ENCODE measurements at regions not wholly inside any gene's neighbourhood (a gene's known extent, or its start where the extent isn't known, plus 50 kb on each side); places are given as distances from the start of the nearest gene placed in this dataset.

- no peak overlapping the region for H3K27ac ChIP-seq
- H3K9me3 ChIP-seq, result no peaks in the 10 kb centered on the region
- intact Hi-C loops (cut with DNase I), result no loop called here
- no peak for TF ChIP-seq CTCF (IDR thresholded peaks at IDR 0.05)
- H3K4me1 ChIP-seq, result no peaks in the 10 kb centered on the region
- no peak overlapping the region for H3K4me3 ChIP-seq
- DNase-seq (ENCODE audit: low spot score in 2 of 2), result no peak
- no peaks in the 10 kb centered on the region for H3K36me3 ChIP-seq
- H3K27me3 ChIP-seq, result no peaks in the 10 kb centered on the region
These were observed 582.1 kb downstream of the RBFOX1 start for GRCh38 chr16:7914748-7915147.

DNA sequence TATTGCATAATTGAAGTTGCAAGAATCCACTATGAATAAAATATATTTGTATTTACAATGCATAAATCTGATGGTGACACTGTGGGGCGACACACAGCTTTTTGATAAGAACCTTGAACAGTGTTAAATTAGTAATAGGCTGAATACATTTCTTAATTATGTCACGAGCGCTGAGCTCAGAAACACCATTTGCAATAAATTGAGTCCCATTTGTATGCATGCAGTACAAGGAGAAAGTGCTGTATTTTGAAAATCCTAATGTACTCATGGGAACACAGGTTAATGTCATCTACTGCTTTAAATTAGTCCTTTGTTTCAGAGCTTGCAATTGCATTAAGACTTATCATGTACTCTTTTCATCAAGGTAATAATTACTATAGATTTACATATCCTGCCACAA is 579.5 kb downstream of the RBFOX1 start:
- Histone ChIP-seq H3K4me3 (no peak overlapping the region), H3K27me3 (no peaks in the 10 kb centered on the region), H3K36me3 (no peaks in the 10 kb centered on the region), H3K4me1 (no peaks in the 10 kb centered on the region), H3K9me3 (no peaks in the 10 kb centered on the region), H3K27ac (no peak overlapping the region)
- no peak for DNase-seq (ENCODE audit: low spot score in 2 of 2)
- intact Hi-C loops (cut with DNase I), result no loop called here
- TF ChIP-seq CTCF (IDR thresholded peaks at IDR 0.05), result no peak

DNA sequence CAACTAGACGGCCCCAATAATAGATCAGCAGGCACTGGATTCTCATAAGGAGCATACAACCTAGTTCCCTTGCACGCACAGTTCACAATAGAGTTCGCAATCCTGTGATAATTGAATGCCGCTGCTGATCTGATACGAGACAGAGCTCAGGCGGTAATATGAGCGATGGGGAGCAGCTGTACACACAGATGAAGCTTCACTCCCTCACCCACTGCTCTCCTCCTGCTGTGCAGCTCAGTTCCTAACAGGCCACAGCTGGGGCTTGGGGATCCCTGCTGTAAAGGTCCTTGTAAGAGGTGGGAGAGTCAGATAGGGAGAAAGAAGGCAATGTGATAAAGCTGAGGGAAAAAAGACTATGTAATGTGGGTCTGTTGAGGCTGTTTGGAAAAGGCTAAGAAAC is 577.5 kb downstream of the RBFOX1 start:
- Histone ChIP-seq H3K27me3 (no peaks in the 10 kb centered on the region), H3K4me3 (no peak overlapping the region), H3K9me3 (no peaks in the 10 kb centered on the region), H3K36me3 (no peaks in the 10 kb centered on the region), H3K4me1 (no peaks in the 10 kb centered on the region), H3K27ac (no peak overlapping the region)
- no peak for TF ChIP-seq CTCF (IDR thresholded peaks at IDR 0.05)
- no peak for DNase-seq (ENCODE audit: low spot score in 2 of 2)
- intact Hi-C loops (cut with DNase I), result no loop called here

GRCh38 chr16:7888411-7888810 is 555.8 kb downstream of the RBFOX1 start:
- no peaks in the 10 kb centered on the region for H3K27me3 ChIP-seq
- H3K27ac ChIP-seq, result no peak overlapping the region
- intact Hi-C loops (cut with DNase I), result no loop called here
- no peak overlapping the region for H3K4me3 ChIP-seq
- no peaks in the 10 kb centered on the region for H3K9me3 ChIP-seq
- H3K36me3 ChIP-seq, result no peaks in the 10 kb centered on the region
- DNase-seq (ENCODE audit: low spot score in 2 of 2), result no peak
- TF ChIP-seq CTCF (IDR thresholded peaks at IDR 0.05), result no peak
- H3K4me1 ChIP-seq, result no peaks in the 10 kb centered on the region

GRCh38 chr16:7887316-7887715 is 554.7 kb downstream of the RBFOX1 start:
- no peaks in the 10 kb centered on the region for H3K36me3 ChIP-seq
- H3K4me3 ChIP-seq, result no peak overlapping the region
- no peak for DNase-seq (ENCODE audit: low spot score in 2 of 2)
- intact Hi-C loops (cut with DNase I), result no loop called here
- H3K9me3 ChIP-seq, result no peaks in the 10 kb centered on the region
- no peaks in the 10 kb centered on the region for H3K27me3 ChIP-seq
- H3K27ac ChIP-seq, result no peak overlapping the region
- no peak for TF ChIP-seq CTCF (IDR thresholded peaks at IDR 0.05)
- no peaks in the 10 kb centered on the region for H3K4me1 ChIP-seq

DNA sequence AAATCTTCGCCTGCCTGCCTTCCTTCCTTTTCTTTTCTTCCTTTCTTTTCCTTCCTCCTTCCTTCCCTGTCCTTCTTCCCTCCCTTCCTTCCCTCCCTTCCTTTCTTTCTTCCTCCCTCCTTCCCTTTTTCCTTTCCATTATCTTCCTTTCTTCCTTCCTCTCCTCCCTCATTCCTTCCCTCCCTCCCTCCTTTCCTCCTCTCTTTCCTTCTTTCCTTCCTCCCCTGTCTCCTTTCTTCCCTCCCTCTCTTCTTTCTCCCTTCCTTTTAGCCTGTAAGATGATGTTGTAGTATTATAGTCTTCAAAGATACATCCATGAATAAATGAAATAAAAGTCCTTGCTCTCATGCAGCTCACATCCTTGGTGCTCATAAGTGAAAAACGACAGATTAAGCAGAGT is 539.3 kb downstream of the RBFOX1 start:
- intact Hi-C loops (cut with DNase I), result no loop called here
- Histone ChIP-seq H3K4me1 (no peaks in the 10 kb centered on the region), H3K36me3 (no peaks in the 10 kb centered on the region), H3K27ac (no peak overlapping the region), H3K4me3 (no peak overlapping the region), H3K27me3 (no peaks in the 10 kb centered on the region), H3K9me3 (no peaks in the 10 kb centered on the region)
- no peak for DNase-seq (ENCODE audit: low spot score in 2 of 2)
- no peak for TF ChIP-seq CTCF (IDR thresholded peaks at IDR 0.05)
